Inferior parietal cortex (tissue), 1 donor: ENCODE measurements at regions not wholly inside any gene's neighbourhood (a gene's known extent, or its start where the extent isn't known, plus 50 kb on each side); places are given as distances from the start of the nearest gene placed in this dataset.
"Not testable (repeated sequence)": the region's sequence is repeated elsewhere in the genome, so short reads cannot be mapped to it uniquely, and the experiment has no call there.

Experiments used
- DNase-seq: peaks from one replicate; pipeline ENCODE4 v3.0.0-alpha.2; 2016; ENCODE audit errors: extremely low spot score

DNA sequence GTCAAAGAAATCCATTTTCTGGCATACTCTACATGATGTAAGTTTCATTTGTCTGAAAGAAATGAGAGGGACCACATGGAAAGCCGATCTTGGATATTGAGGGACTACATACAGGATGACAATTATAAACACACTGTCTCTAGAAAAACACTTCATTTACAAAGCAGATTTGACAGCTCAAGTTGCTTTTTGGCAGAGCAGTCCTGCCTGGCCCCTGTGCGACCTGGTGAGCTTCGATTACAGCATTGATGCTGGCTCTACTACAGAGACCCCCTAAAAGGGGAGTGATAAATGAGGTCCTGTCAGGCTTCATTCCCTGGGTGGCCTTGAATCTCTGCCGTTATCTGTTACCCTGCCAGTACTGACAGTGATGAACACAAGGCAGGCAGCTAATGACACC is 215.2 kb upstream of the NOCT start:
- DNase-seq: no peak

DNA sequence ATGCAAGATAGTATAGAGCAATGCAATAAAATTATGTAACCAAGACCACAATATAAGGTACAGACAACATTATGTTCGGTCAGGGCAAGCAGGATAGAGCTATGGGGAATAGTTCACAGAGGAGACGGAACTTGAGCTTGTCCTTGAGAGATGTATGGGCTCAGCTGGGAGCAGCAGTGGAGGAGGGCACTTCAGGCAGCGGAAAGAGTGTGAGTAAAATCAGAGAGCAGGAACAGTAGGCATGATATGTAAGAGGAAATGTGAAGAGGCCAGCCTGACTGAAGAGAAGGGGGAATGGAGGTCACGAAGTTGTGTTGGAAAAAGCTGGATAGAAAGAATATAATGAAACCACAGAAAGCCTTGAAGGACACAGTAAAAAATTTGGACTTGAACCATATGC is 217.2 kb upstream of the NOCT start:
- DNase-seq: no peak

DNA sequence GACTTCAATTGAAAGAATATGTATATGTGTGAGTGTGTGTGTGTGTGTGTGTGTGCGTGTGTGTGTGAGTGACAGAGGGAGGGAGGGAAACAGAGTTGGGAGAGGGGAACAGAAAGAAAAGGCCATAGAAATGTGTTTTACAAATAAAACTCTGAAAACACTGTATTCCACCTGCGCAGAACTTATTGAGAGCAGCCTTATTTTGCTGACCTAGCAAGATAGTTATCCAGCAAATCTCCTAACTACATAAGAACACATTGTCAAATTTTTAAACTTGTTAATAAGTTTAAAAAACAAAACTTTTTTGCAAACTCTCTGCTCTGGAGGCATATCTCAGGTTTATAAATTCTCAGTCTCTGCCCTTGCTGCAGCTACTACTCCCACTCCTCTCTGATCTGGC is 217.9 kb upstream of the NOCT start:
- no peak for DNase-seq

DNA sequence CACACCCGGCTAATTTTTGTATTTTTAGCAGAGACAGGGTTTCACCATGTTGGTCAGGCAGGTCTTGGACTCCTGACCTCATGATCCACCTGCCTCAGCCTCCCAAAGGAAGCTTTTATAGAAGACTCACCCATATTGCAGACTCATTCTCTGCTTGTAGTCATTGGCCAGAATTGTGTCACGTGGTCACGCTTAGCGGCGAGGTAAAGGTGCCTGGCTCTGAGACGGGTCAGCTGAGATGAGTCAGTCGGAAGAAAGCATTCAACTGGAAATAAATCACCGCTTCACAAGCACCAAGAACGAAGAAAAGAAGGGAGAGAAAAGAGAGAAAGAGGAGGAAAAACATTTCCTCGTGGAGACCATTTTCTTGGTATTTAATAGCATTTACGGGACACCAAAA is 218.8 kb upstream of the NOCT start:
- no peak for DNase-seq

DNA sequence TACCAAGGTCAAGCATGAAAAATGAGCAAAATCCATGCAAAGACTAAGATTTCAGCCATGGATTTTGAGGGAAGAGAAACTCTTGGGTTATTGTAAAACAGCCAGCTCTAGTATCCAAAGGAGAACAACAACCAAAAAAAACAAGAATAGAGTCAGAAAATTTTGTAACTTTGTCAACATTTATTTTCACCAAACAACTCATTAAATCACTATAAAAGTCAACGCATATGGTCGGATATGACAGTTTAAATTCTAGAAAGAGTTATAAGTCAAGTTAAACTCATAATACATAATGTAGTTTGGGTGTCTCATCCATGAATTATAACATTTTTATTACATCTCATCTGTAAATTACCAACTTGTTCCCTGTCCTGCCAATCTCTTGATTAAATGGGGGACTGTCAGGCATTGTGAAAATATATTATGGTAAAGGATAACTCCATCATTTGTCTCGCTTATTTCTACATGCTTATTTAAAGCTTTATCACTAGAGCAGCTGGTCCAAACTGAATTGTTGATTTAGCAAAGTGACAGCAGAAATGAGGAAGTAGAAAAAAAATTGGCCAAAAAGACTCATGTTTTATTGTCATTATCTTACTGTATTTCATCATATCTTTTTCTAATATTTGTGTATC is 224.8 kb upstream of the NOCT start:
- DNase-seq: no peak

DNA sequence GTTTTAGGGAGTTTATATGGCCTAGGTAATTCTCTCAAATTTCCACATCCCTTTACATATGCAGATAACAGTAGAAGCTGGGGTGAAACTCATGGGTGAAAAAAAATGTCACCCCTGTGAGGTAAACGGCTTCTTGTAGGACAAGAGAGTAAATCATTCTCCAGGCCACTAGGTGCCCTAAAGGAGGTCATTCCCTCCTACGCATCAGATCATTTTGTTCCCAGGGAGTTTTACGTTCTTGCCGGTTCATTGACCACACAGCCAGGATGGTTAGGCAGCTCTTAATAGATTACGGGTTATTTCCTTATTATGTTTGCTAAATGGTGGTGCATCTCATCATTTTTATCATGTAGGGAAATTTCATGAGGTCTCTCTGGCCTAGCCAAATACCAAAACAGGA is 225.8 kb upstream of the NOCT start:
- no peak for DNase-seq

DNA sequence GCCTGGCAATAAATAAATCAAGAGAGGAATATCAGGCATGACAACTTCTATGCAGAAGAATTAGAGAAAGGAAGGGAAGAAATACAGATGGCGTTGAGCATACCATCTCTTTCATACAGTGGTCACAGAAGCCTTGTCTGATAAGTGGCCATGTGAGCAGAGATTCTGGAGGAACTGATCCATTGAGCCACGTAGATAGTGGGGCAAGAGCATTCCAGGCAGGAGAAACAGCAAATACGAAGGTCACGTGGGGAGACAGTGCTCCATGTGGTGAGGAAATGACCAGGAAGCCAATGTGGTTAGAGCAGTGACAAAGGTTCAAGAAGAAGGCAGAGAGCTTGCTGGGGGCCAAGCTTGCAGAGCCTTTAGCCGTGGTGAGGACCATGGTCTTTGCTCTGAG is 226.7 kb upstream of the NOCT start:
- DNase-seq: no peak

DNA sequence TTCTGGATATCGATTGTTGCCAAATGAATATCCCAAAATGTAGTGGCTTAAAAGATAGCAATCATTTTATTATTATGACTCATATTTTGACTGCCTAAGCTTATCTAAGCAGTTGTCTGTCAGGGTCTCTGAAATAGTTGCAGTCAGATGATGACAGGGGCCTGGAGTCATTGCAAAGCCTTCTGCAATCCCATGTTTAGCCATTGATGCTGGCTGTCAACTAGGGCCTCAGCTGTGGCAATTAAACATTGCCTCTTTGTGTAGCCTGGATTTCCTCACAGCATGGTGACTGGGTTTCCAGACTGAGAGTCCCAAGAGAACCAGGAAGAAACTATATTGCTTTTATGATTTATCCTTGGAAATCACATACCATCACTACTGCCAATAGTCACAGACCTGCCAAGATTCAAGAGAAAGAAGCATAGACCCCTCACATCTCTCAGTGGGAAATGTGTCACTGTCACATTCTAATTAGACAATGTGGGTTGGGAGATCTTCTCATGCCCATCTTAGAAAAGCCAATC is 227.3 kb upstream of the NOCT start:
- DNase-seq: no peak

DNA sequence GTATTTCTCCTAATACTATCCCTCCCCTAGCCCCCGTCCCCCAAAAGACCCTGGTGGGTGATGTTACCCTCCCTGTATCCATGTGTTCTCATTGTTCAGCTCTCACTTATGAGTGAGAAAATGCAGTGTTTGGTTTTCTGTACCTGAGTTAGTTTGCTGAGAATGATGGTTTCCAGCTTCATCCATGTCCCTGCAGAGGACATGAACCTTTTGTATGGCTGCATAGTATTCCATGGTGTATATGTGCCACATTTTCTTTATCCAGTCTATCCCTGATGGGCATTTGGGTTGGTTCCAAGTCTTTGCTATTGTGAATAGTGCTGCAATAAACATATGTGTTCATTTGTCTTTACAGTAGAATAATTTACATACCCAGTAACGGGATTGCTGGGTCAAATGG is 235.8 kb upstream of the NOCT start:
- not testable (repeated sequence) for DNase-seq

DNA sequence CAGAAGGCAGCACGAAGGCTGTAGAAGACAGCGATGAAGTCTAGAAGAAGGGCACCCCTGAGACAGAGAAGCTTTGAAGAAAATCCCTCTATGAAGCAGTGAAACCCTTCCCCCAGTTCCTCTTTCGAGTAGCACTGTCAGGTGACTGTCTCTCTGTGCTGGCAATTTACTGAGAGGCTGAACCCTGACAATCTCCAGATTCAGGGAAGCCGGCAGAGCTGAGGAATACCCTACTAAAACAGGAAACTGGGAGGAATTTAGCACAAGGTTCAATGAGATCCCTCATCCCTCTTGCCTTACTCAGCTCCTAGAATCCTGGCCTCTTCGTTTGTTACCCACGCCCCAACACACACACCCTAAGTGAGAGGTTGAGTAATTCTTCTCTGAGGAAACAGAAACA is 239.7 kb upstream of the NOCT start:
- DNase-seq: peak; percentile 15

DNA sequence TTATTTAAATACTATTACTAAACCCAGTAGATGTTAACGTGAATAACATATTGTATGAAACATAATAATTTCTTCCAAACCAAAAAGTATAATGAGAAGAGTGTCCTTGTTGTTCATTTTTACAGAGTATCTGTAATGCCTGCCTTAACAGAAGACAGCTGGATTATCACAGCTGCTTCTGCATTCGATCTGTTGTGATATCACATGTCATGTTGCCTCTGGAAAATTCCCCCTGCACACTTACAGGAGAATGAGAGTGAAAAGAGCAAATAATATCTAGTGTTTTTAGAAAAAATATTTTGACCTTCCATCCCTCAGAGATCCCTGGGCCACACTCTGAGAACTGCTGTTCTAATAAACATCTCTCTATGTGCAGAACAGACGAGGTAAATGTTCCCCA is 240.1 kb upstream of the NOCT start:
- no peak for DNase-seq

DNA sequence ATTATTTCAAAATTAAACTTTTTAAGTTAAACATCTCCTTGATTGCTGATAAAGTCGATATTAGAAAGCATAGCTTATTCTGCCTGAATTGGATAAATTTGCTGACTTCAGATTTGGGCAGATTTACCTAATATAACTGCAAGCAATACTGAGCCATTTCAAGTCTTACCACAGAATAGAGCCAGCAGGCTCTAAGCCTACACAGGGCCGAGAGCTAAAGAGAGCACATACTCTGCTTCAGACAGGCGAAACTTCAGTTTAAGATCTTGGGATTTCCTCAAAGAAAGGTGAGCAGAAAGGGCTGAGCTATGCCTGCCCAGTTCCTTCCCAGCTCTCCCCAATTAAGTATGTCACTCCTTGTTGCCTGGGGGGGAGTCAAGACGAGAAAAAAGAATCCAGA is 240.6 kb upstream of the NOCT start:
- no peak for DNase-seq

DNA sequence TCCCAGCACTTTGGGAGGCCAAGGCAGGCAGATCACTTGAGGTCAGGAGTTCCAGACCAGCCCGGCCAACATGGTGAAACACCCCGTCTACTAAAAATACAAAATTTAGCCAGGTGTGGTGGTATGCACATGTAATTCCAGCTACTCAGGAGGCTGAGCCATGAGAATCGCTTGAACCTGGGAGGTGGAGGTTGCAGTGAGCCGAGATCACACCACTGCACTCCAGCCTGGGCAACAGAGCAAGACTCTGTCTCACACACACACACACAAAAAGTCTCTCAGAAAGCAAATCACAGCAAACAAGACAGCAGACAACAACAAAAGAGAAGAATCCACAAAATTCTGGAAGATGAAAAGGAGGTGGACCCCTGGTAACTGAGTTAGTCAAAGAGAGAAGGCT is 241.5 kb upstream of the NOCT start:
- not testable (repeated sequence) for DNase-seq

DNA sequence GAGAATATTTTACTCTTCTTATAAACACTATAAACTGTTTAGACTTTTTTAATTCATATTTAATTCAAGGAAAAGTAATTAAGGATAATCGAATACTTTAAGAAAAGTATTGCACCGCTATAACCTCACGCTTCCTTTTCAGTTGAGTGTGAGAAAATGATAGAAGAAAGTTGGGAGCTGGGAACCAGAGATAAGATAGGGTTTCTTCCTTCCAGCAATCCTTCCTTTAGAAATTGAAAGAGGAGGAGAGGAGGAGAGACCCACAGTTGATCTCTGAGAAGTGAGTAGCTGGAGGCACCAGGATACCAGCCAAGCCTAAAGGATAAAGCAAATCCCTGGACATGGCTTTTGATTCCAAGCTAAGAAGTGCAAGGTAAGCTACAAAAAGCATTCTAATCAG is 242.3 kb upstream of the NOCT start:
- DNase-seq: no peak

DNA sequence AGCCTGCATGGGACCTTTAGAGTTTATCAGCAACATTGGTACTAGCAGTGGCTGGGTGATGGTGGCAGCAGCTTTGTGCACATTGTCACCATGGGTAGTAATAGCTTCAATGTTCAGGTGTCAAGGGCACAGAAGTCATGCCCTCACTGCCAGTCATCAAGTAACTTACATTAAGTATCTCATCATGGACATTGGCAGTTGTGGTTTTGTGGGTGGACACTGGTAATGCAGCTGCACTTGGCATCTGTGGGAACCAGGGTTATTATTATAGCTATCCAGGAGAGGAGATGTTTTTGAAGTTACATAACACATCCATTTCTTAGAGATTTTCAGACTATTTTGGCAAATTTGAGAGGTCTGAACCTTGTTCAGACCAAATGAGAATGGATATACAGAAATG is 243.2 kb upstream of the NOCT start:
- DNase-seq: no peak

DNA sequence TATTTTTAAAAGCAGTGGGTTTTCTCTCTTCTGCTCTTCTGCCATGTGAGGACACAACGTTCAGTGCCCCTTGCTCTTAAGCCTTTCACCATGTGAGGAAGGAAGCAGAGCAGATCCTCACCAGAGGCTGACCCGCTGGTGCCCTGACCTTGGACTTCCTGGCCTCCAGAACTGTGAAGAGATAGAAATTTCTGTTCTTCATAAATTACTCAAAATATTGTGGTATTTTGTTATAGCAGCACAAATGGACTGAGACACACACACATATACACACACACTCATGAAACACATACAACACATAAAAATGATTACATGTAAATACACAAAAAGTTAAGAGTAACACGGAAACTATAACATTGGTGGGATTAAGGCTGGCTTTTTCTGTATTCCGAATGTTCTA is 244.8 kb upstream of the NOCT start:
- DNase-seq: no peak

DNA sequence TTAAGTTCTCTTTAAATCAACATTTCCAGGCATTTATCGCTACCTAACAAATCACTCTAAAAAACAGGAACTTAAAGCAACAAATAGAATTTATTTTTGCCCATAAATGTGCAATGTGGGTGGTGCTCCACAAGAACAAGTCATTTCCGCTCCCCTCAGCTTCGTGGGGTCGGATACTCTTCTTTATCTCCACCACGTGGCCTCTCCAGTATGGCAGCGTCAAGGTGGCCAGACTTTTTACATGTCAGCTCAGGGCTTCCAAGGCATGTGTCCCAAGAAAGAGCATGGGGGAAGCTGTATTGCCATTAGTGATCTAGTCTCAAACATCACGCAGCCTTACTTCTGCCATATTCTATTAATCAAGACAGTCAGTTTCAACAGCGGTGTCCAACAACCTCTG is 249.2 kb upstream of the NOCT start:
- DNase-seq: no peak

DNA sequence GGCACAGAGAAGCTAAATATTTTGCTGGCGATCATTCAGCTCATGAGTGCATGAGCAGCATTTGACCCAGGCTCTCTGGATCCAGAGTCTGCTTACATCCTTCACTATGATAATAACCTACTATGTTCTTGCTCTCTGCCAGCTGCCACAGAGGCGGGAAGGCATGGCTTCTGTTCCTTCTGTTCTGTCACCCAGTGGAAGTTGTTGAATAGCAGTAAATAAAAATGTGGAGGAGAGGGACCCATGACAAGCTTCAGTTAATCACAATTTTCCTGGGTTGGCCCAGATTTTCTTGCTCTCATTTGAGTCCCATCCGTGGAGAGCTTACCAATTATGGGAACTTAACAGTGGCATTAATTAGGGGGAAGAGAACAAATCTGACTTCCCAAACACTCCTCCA is 250.1 kb upstream of the NOCT start:
- no peak for DNase-seq

DNA sequence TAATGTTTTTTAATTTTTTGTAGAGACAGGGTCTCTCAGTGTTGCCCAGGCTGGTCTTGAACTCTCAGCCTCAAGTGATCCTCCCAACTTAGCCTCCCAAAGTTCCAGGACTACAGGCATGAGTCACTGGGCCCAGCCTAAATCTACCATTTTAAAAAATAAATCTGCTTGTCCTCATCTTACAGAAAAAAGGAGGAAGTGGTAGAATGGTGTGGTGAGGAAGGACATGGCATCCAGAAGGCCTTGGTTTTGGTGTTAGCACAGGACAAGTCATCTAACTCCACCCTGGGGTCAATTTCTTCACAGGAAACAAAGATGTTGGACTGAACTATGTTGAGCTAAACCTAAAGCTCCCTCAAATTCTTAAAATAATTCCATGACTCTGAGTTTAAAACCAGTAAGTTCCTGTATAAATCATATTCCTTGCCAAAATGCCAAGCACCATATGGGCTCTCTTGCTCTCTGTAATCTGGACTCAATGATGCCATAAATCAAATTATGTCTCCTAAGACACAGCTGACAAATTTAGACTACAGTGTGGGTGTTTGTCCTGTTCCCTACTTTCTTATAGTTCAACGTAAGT is 253.9 kb upstream of the NOCT start:
- no peak for DNase-seq

DNA sequence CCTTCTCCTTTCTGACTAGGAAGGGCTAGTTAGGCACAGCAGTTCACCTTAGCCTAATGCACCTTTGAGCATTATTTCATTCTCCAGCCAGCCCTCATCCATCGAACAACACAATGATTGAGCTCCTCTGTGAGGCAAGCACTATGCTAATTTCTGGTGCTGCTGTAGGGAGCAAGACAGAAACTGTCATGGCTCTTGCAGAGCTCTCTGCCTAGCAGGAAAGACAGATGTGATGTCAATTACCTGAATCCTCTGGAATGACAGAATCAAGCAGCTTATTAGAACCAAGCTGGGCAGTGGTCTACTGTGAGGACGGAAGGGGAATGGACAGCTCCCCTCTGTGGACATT is 256.1 kb upstream of the NOCT start:
- DNase-seq: no peak

DNA sequence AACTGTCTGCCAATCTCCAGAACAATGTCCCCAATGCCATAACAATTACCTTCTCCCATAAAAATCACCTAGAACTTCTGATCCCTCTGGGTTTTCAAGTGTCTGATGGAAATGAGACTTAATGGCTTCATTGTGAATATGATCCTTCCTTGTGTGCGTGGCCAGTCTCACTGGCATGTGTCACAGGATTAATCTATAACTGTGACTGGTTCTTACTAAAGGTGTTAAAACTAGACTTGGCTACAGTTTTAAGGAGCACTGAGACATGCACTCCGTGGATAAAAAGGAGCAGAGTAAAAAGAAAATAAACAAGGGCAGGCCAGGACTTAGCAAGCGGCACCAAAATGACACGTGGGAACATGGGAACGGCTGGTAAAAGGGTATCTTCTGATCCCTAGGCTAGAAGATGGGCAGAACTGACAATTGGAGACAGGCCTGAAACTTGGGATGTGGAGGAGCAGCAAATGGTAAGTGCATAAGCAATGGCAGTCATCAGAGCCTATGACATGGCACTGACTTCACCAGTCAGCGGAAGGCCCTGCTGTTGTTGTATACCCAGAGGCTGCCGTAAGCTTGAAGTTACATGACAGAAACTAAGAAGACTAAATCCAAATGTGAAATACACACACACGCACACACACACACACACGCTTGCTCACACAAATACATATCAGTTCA is 256.6 kb upstream of the NOCT start:
- DNase-seq: no peak

DNA sequence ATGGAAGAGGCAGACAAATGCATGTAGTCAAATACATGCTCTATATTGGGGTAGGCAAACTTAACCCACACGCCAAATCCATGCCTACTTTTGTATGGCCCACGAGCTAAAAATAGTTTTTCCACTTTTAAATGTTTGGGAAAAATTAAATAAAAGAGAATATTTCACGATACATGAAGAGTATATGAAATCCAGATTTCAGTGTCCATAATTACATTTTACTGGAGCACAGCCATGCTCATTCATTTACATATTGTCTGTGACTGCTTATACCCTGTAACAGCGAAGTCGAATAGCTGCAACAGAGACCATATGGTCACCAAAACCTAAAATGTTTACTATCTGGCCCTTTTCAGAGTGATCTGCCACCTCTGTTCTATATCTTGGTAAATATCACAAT is 257.4 kb upstream of the NOCT start:
- DNase-seq: no peak

DNA sequence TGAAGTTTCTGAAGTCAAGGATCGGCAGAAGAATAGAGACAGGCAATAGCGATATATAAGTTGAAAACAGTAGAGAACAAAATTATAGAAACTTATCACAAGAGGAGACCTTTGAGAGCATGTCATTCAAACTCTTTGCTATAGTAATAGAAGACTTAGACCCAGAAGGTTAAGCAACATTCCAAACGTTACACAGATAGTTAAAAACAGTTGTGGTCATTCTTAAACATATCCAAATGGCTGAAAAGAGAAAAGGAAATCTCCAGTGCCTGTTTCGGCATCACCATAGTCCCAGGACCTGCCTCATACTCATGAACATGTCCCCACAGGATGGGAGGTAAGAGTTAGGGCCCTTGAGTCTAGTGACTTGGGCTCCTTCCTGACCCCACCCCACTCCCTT is 258.1 kb upstream of the NOCT start:
- DNase-seq: no peak

DNA sequence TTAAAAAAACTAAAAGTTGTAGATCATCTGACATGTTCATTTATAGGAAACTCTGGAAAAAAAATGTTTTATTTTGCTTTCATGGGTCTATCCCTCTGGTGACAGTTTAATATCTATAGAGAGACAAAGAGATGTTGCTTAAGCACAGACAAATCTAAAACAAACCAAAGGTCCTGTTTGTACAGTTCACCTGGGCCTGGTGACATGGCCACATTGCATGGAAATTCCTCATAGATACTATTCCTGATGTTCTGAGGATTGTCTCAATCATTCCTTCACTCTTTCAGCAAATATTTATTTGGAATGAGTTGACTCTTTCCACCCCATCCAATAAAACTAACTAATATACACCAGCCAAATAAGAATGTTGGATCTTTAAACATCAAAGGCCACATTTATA is 259.1 kb upstream of the NOCT start:
- no peak for DNase-seq
